ENCODE measurements at regions not wholly inside any gene's neighbourhood (a gene's known extent, or its start where the extent isn't known, plus 50 kb on each side); places are given as distances from the start of the nearest gene placed in this dataset.

DNA sequence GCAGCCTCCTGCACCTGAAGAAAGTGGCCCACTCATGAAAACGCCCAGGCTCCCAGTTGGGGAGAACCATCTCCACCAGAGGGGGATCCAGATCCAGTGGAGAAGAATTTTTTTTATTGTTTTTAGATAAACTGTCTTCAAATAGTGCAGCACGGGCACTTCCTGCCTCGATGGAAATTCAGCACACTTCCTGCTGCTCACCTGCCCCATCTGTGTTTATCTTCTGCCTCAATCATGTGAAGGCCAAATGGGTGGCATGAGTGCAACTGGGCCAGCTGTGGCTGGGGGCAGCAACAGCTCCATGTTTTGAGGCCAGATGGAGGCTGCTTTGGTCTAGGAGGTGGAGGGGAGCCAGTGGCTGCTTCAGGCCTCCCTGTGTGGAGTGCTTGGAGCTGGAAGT, 75.9 kb upstream of the WSB1 start:
- BruUV-seq (replicated peaks): no TSS peak
- H3K9me1 ChIP-seq (ENCODE audit: control insufficient read depth, insufficient read depth, low read length): no peaks in the 10 kb centered on the region
- WGBS (ENCODE audit: insufficient coverage, low coverage, missing lambda C conversion rate): 13% methylated on average over 2 of the region's 3 CpGs
- H2AFZ ChIP-seq (ENCODE audit: low read depth, low read length): no peak overlapping the region
- in situ Hi-C loops (cut with MboI): no loop called here
- H3K4me1 ChIP-seq (replicated peaks in 1 of 2; ENCODE audit: control insufficient read depth in 2 of 2, insufficient read depth in 2 of 2, low read length in 2 of 2): no peaks in the 10 kb centered on the region
- no peaks in the 10 kb centered on the region; the same call in 1 of the 2 replicates for H3K9me3 ChIP-seq (replicated peaks; ENCODE audit: control insufficient read depth, insufficient read depth, low read depth, low read length)
- no peak overlapping the region for H3K27ac ChIP-seq (ENCODE audit: extremely low read depth, low read depth, low read length)
- no peak overlapping the region for H3K4me3 ChIP-seq
- no peak for ATAC-seq
- H3K79me2 ChIP-seq (ENCODE audit: control insufficient read depth, insufficient read depth, low read length): no peaks in the 10 kb centered on the region
- H3K27me3 ChIP-seq (ENCODE audit: control insufficient read depth in 2 of 2, insufficient read depth in 2 of 2, low read length in 2 of 2): no peaks in the 10 kb centered on the region
- CTCF ChIA-PET (ENCODE audit: low intra/inter-chr PET ratio): no interaction called here
- intact Hi-C loops (cut with micrococcal nuclease): no loop called here
- FAIRE-seq: no peak
- H3K9ac ChIP-seq (ENCODE audit: insufficient read depth in 1 of 2, low read depth in 2 of 2, low read length in 2 of 2): no peak overlapping the region
- no peak for DNase-seq (ENCODE audit: extremely low read depth in 1 of 4, low spot score in 3 of 4)
- H3K36me3 ChIP-seq (ENCODE audit: control insufficient read depth, insufficient read depth, low read length): no peaks in the 10 kb centered on the region
- H3K4me2 ChIP-seq (ENCODE audit: insufficient read depth, low read length): no peak overlapping the region
- POLR2A ChIA-PET: interaction anchor here (0.7 to 1.1 kb wide), 3 partner anchors 41 to 129 kb away, joined by 3 to 4 read pairs (median 3); partner anchors contain the start of gene WSB1
- no peaks in the 10 kb centered on the region for H4K20me1 ChIP-seq (replicated peaks; ENCODE audit: control insufficient read depth, insufficient read depth, low read length)
- no peak for TF ChIP-seq ZFP36 (IDR thresholded peaks at IDR 0.05; ENCODE audit: low read depth, low read length, partially characterized antibody)
- TF ChIP-seq, protein P1, sequence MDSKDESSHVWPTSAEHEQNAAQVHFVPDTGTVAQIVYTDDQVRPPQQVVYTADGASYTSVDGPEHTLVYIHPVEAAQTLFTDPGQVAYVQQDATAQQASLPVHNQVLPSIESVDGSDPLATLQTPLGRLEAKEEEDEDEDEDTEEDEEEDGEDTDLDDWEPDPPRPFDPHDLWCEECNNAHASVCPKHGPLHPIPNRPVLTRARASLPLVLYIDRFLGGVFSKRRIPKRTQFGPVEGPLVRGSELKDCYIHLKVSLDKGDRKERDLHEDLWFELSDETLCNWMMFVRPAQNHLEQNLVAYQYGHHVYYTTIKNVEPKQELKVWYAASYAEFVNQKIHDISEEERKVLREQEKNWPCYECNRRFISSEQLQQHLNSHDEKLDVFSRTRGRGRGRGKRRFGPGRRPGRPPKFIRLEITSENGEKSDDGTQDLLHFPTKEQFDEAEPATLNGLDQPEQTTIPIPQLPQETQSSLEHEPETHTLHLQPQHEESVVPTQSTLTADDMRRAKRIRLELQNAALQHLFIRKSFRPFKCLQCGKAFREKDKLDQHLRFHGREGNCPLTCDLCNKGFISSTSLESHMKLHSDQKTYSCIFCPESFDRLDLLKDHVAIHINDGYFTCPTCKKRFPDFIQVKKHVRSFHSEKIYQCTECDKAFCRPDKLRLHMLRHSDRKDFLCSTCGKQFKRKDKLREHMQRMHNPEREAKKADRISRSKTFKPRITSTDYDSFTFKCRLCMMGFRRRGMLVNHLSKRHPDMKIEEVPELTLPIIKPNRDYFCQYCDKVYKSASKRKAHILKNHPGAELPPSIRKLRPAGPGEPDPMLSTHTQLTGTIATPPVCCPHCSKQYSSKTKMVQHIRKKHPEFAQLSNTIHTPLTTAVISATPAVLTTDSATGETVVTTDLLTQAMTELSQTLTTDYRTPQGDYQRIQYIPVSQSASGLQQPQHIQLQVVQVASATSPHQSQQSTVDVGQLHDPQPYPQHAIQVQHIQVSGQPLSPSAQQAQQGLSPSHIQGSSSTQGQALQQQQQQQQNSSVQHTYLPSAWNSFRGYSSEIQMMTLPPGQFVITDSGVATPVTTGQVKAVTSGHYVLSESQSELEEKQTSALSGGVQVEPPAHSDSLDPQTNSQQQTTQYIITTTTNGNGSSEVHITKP (IDR thresholded peaks at IDR 0.05; ENCODE audit: partially characterized antibody): peak; percentile 35
- TF ChIP-seq, protein P2, sequence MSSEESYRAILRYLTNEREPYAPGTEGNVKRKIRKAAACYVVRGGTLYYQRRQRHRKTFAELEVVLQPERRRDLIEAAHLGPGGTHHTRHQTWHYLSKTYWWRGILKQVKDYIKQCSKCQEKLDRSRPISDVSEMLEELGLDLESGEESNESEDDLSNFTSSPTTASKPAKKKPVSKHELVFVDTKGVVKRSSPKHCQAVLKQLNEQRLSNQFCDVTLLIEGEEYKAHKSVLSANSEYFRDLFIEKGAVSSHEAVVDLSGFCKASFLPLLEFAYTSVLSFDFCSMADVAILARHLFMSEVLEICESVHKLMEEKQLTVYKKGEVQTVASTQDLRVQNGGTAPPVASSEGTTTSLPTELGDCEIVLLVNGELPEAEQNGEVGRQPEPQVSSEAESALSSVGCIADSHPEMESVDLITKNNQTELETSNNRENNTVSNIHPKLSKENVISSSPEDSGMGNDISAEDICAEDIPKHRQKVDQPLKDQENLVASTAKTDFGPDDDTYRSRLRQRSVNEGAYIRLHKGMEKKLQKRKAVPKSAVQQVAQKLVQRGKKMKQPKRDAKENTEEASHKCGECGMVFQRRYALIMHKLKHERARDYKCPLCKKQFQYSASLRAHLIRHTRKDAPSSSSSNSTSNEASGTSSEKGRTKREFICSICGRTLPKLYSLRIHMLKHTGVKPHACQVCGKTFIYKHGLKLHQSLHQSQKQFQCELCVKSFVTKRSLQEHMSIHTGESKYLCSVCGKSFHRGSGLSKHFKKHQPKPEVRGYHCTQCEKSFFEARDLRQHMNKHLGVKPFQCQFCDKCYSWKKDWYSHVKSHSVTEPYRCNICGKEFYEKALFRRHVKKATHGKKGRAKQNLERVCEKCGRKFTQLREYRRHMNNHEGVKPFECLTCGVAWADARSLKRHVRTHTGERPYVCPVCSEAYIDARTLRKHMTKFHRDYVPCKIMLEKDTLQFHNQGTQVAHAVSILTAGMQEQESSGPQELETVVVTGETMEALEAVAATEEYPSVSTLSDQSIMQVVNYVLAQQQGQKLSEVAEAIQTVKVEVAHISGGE (CRISPR knock-in tag; IDR thresholded peaks at IDR 0.05): no peak
- TF ChIP-seq, protein P3, sequence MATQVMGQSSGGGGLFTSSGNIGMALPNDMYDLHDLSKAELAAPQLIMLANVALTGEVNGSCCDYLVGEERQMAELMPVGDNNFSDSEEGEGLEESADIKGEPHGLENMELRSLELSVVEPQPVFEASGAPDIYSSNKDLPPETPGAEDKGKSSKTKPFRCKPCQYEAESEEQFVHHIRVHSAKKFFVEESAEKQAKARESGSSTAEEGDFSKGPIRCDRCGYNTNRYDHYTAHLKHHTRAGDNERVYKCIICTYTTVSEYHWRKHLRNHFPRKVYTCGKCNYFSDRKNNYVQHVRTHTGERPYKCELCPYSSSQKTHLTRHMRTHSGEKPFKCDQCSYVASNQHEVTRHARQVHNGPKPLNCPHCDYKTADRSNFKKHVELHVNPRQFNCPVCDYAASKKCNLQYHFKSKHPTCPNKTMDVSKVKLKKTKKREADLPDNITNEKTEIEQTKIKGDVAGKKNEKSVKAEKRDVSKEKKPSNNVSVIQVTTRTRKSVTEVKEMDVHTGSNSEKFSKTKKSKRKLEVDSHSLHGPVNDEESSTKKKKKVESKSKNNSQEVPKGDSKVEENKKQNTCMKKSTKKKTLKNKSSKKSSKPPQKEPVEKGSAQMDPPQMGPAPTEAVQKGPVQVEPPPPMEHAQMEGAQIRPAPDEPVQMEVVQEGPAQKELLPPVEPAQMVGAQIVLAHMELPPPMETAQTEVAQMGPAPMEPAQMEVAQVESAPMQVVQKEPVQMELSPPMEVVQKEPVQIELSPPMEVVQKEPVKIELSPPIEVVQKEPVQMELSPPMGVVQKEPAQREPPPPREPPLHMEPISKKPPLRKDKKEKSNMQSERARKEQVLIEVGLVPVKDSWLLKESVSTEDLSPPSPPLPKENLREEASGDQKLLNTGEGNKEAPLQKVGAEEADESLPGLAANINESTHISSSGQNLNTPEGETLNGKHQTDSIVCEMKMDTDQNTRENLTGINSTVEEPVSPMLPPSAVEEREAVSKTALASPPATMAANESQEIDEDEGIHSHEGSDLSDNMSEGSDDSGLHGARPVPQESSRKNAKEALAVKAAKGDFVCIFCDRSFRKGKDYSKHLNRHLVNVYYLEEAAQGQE (IDR thresholded peaks at IDR 0.05; ENCODE audit: borderline replicate concordance): no peak
- TF ChIP-seq, protein P3 (CRISPR knock-in tag; IDR thresholded peaks at IDR 0.05; ENCODE audit: low read depth): no peak
- no peak for TF ChIP-seq CHCHD3 (CRISPR knock-in tag; IDR thresholded peaks at IDR 0.05)

Measured in K562 (cell line).